ENCODE measurements at regions not wholly inside any gene's neighbourhood (a gene's known extent, or its start where the extent isn't known, plus 50 kb on each side); places are given as distances from the start of the nearest gene placed in this dataset.
"Not testable (repeated sequence)": the region's sequence is repeated elsewhere in the genome, so short reads cannot be mapped to it uniquely, and the experiment has no call there.

DNA sequence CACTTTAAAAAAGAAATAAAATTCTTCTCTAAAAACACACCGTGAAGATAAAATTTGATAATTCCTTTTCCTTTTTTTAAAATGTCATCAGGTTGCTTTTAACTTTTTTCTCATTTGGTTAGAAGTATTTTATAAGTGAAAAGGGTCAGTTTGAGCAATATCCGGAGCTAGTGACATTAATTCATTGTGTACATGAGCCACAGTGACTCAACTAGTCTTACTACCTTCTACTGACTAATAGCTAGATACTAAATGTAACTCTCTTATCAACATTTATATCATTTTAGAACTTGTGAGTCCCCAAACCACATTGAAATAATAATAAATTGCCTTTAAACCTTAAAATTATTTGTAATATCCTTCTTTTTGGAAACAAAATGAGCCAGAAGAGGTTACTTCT lies 101.2 kb upstream of the ZBTB20 start:
- in situ Hi-C loops (cut with HindIII; ENCODE audit: low sequenced_read_pairs): no loop called here

DNA sequence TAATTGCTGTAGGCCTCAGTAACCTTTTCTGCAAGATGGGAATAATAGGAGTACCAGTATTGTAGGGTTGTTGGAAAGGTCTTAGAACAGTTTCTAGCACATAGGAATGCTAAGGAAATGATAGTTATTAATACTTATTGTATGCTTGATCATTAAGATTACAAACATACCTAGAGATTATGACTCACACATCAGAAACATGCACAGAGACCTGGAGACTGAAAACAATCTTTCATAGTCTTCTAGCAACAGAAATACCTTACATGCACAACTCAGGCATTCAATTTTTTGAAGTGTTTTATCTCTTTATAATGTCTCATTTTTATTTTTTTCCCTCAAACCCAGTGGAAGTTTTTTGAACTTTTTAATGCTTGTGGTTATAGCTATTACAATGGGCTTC lies 104.4 kb upstream of the ZBTB20 start:
- in situ Hi-C loops (cut with HindIII; ENCODE audit: low sequenced_read_pairs): no loop called here

DNA sequence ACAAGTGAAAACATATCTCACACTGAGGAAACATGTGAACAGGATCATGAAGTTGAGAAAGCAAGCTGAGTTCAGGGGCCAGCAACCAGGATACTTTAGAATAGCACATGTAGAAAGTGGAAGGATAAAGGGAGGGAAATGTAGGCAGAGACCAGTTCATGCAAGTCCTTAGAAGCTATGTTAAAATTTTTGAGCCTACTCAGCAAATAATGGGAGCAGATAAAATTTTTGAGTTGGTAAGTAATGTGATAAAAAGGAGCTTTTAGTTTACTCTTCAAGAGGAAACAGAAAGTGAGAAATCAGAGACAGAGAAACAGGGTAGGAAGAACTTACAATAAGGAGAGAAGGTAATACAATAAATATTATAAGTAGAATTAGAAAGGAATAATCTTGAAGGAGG lies 105.6 kb upstream of the ZBTB20 start:
- in situ Hi-C loops (cut with HindIII; ENCODE audit: low sequenced_read_pairs): no loop called here

DNA sequence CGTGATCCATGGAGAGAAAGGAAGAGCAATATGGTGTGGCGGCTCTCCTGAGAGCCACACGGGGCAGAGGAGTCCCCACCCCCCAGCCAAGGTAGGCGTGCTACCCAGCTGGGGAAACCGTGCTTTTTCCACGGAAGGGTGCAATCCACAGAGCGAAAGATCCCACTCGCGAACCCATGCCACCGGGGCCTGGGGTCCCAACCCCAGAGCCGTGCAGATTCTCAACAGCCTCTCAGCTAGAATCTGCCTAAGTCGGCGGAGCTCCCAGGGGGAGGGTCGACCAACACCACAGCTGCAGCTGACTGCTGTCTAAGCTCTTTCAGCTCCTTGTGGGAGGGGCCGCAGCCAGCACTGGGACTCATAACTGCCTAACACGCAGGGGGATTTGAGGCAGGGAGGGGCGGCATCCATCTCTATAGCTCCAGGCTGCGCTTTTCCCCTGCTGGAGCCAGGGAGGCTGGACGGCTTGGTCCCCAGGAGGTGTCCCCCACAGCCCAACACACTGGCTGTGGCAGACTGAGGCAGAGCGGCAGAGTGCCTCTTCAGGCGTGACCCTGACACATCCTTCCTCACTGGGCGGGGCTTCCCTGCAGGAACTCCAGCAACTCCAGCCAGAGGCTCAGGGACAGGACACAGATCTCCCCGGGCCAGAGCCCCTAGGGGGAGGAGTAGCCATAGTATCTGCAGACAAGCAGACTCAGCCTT lies 107.6 kb upstream of the ZBTB20 start:
- in situ Hi-C loops (cut with HindIII; ENCODE audit: low sequenced_read_pairs): no loop called here

DNA sequence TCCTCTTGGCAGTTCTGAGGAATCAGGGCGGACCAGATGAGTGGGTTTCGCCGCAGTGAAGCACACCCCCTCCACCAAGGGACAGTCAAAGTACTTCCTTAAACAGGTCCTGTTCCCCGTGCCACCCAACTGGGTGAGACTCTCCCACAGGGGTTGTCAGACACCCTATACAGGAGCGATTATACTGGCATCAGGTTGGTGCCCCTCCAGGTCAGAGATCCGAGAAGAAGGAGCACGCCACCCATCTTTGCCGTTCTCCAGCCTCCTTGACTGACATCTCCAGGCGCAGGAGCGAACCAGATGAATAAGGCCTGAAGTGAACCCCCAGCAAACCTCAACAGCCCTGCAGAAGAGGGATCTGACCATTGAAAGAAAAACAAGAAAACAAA lies 108.1 kb upstream of the ZBTB20 start:
- in situ Hi-C loops (cut with HindIII; ENCODE audit: low sequenced_read_pairs): no loop called here

DNA sequence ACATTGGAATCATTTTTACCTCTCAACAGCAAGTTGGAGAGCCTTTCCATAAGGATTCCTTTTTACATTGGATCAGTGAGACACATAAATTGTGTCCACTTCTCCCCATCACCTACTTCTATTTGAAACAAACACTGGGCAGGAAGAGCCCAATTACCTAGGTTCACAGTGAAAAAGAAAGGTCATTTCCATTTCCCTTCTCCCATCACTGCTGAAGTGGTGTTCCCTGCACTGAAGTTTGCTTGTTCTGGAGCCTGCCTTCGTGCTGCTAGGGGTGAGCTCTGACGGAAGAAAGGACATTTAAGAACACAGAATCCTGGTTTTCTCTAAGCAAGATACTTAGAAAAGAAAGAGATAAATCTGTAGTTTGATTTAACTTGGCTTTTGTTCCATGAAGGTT lies 123.8 kb upstream of the ZBTB20 start:
- in situ Hi-C loops (cut with HindIII; ENCODE audit: low sequenced_read_pairs): no loop called here

DNA sequence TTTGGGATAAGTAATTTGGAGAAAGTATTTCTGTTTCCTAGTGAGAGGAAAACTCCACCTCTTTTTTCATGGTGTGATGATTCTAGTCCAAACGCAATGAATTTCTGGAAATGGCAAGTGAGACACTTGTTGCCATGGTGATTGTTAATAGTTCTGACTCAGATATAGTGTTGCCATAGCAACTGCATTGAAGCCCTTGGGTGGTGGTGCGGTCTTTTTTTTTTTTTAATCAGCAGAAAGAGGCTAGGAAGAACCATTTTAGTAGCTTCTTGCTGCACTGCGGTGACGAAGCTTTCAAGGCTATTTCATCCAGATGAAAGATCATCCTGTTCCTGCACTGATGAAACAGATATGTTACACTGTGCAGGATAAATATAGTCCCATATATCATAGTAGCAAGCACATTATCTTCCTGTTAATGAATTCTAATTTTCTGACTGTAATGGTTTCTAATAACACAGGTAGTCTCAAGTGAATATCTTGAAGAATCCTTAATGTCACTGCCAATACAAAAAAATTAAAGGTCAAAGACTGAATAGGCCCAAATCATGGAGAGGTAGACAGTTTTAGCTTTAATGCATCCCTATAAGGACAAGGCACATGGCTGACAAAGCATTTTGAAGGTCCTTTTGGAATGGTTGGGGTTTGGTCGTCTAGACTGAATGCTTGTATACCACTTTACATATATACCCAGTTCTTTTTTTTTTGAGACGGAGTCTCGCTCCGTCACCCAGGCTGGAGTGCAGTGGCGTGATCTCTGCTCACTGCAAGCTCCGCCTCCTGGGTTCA lies 125.1 kb upstream of the ZBTB20 start:
- in situ Hi-C loops (cut with HindIII; ENCODE audit: low sequenced_read_pairs): no loop called here

DNA sequence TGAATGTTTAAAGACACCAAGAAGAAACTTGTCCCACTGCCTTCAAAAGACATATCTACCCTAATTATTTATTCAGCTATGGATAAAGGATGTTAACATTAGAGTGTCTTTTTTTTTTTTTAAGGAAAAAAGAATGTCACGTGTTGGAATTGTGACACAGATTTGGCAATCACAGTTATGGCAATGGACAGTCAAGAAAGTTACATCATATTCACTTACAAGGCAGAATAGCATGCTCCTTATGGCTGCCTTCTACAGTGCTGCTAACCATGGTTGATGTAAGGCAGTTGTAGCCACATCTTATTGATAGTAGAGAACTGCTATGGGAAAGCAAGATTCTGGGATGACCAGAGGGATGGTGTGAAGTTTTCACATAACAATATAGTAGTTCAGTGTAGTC lies 128.8 kb upstream of the ZBTB20 start:
- in situ Hi-C loops (cut with HindIII; ENCODE audit: low sequenced_read_pairs): no loop called here

DNA sequence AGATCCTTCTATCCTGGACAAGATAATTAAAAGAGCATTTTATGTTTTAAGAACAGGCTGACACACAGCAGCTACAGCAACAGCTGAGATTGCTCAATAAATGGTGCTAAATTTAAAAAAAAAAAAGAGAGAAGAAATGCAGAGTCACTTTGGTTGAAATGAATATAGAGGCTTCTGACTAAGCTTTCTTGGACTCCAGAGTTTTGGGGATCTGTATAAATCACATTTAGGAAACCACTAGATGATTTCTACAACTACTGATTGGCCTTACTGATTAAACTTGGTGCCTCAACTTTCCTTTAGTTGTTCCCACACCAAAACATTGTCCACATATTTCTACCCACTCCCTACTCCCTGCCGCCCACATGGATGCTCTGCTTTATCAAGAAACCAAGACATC lies 132.9 kb upstream of the ZBTB20 start:
- in situ Hi-C loops (cut with HindIII; ENCODE audit: low sequenced_read_pairs): no loop called here

DNA sequence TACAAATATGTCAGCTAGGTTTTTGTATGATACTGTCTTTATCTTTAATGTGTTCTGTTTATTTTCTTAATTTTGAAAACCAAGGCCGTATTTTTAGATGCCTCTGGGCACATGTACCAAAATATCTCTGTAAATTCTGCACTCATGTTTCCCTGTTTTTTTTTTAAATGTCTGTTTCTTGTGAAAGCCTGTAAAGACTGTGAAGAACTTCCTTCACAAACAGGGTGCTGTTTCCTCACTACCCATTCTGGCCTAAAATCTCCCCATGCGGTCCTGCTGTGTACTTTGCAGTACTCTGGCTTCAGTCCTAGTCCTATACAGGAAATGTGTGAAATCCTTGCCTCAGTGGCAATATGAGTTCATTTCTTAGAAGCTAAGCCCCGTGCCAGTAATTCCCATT lies 133.4 kb upstream of the ZBTB20 start:
- in situ Hi-C loops (cut with HindIII; ENCODE audit: low sequenced_read_pairs): no loop called here

DNA sequence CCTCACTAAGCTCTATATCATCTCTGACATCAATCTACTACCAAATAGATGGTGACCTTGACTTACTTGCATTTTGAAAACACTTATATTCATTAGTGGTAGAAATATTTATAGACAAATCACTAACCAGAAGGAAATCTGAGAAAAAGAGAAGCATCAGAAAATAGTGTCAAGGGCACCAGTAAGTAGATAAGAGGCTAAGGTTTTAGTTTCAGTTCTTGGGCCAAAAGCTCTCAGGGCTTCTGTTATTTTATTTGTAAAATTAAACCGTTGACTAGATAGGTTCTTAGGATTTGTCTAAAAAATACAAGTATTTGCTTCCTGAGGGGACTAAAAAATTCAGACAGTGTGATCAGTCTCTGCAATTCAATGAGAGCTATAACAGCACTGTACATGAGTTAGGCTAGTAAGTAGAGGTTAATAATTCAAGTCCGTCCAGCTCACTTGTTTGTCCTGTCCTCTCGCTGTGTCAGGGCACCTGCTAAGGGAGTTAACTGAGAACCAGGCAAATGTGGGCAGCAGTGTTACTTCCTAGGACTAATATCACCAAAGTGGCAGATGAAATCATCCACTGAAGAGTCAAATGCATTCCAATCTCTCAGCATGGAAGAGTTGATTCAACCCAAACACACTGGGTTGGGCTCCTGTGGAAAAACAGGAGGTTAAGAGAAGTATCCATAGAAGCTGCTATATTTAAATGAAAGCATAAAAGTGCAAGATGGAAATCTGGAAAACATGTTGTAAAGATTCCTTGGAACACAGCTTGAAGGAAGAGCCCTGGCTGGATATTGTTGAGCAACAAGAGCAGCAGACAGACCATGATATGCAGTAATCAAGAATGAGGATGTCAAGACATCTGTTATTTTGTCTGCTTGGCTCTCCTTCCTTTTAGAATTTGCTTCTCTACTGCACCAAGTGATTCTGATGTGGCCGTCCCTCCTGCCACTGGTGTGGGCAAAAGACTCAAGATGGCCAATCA lies 134.9 kb upstream of the ZBTB20 start:
- in situ Hi-C loops (cut with HindIII; ENCODE audit: low sequenced_read_pairs): no loop called here

DNA sequence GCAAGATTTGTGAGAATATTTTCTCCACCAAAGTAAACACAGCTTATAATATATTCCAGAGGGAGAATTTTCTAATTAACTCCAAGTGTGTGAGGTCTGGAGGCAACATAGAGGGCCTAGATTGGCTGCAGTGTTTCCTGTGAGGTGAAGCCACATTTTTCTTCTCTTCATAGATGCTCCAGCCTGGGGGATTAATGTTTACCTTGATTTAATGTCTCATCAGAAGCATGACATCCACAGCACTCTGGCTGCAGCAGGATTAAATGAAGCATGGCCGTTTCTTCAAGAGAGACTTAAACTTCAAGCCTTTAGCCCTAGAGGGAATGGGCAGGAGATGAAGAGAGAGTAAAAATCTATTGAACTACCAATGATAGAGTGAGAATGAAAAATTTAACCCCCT lies 137.9 kb upstream of the ZBTB20 start:
- in situ Hi-C loops (cut with HindIII; ENCODE audit: low sequenced_read_pairs): no loop called here

DNA sequence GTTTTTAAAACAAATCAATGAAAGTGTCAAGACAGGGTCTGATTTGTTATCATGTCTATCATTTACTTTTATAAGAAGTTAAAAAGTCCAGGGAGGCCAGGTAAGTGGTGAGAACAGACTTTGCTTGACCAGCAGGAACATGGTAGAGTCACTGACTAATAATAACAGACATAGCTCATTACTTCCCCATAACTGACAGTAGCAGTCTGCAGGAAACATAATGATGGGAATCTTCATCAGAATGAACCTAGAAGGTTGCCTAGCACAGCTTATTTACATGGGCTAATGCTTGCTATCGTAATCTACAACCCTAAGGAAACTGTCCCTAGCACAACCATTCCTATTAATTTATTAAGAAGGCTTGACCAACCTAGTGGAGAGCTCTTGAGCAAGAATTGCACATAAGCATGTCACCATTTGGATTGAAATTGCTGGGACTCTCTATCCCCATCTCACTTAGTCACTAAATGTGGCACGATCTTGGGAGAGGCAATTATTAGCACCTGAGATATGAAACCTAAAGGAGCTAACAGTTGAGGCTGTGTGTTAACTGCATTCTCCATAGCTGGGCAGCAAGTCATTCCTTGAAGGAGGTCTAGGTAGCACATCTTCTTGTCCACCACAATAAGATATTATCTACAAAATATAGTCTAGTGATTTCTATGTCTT lies 139.6 kb upstream of the ZBTB20 start:
- in situ Hi-C loops (cut with HindIII; ENCODE audit: low sequenced_read_pairs): no loop called here

DNA sequence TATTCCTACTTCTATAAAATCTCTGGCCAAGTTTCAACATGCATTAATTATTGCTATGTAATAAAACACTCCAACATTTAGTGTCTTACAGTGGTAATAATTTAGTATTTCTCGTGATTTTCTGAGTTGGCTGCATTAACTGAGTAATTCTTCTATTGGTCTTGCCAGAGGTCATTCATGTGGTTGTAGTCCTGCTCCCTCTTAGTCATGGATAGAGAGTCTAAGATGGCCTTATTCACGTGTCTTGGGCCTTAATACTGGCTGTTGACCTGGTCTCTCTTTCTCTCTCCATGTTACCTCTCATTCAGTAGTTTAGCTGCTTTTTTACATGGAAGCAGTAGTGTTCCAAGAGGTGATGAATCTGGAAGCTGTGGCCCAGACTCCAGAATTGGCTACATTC lies 140.1 kb upstream of the ZBTB20 start:
- in situ Hi-C loops (cut with HindIII; ENCODE audit: low sequenced_read_pairs): no loop called here

DNA sequence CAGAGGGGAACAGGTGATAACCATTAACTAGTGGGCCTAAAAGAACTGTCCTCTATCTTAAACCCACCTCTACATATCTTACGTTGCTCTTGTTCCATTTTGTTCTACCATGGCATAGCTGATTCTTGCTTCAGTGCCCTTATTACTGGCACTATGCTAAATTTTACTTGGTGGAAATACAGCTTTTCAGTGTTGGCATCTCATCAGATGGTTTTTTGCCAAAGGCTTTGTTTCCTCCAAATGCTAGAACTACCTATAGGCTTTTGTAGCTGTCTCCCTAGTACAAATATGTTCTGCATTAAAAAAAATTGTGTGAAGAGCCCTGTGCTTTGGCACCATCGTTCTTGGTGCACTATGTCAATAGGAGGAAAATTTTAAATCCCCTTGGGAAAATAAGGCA lies 145.0 kb upstream of the ZBTB20 start:
- in situ Hi-C loops (cut with HindIII; ENCODE audit: low sequenced_read_pairs): no loop called here

DNA sequence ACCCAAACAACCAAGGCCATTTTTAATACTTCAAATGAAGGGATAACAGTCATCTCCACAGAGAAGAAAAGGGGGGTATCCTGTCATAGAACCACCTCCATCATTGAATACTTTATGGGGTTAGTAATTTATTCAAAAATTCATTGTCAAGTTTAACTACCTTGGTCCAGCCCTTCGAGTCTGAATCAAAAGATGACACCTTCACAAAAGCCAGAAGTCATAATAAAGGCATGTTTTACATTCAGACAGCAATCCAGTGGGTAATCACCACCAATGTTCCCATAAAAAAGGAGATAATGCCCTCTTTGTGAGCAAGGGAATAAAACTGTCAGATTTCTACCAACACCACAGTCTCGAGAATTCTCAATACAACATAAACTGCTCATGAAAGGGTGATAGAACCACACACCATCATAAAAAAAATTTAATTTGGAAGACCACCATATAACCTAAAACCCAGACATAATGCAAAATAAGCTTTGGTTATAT lies 145.6 kb upstream of the ZBTB20 start:
- in situ Hi-C loops (cut with HindIII; ENCODE audit: low sequenced_read_pairs): no loop called here

DNA sequence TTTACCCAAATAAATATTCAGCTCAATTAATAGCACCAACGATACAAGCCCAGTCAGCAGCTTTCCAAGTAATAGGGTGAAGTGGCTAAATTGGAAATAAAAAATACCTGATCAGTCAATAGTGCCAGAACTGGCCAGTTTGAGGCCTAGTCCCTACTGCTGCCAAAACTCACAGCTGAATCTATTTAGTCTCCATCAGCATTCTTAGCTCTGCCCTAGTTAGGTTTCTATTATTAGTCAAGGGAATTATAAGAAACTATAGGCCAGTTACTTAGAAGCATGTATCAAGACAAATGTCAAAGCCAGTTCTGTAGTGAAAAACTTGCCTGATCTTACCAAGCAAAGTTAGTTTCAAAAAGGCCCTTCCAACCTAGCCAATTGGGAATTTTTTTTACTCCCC lies 146.2 kb upstream of the ZBTB20 start:
- in situ Hi-C loops (cut with HindIII; ENCODE audit: low sequenced_read_pairs): no loop called here

DNA sequence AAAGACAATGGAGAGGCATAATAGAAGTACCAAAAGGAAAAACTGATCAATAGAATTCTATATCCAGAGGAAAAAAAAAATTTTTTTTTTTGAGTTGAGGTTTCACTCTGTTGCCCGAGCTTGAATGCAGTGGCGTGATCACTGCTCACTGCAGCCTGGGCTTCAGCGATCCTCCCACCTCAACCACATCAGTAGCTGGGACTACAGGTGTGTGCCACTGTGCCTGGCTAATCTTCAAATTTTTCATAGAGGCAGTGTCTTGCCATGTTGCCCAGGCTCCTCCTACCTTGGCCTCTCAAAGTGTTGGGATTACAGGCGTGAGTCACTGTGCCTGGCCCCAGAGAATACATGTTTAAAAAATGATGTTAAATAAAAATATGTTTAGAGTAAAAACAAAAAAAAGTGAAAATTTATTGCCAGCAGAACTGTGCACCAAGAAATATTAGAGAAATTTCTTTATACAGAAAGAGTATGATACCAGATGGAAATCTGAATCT lies 154.3 kb upstream of the ZBTB20 start:
- in situ Hi-C loops (cut with HindIII; ENCODE audit: low sequenced_read_pairs): no loop called here

DNA sequence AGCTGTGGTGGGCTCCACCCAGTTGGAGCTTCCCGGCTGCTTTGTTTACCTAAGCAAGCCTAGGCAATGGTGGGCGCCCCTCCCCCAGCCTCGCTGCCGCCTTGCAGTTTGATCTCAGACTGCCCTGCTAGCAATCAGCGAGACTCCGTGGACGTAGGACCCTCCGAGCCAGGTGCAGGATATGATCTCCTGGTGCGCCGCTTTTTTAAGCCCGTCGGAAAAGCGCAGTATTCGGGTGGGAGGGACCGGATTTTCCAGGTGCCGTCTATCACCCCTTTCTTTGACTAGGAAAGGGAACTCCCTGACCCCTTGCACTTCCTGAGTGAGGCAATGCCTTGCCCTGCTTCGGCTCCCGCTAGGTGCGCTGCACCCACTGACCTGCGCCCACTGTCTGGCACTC lies 170.9 kb upstream of the ZBTB20 start:
- in situ Hi-C loops (cut with HindIII; ENCODE audit: low sequenced_read_pairs): not testable (repeated sequence)

DNA sequence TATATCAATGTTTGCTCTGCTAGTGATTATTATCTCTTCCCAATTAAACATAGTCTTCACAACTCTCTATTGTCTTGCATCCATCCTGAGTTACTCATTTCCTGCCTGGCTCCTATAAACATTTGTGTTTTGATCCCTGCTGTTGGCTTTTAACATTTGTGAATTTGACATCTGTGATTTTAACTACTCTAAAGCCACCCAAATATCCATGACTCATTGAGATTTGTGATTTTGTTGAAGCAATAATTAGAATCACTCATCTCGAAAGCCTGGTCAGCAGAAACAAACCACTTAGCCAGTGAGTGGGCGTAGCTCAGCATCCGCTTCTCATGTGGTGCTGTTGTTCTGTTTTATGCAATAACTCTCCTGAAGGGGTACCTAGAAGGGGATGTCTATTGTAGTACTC lies 174.3 kb upstream of the ZBTB20 start:
- in situ Hi-C loops (cut with HindIII; ENCODE audit: low sequenced_read_pairs): no loop called here

DNA sequence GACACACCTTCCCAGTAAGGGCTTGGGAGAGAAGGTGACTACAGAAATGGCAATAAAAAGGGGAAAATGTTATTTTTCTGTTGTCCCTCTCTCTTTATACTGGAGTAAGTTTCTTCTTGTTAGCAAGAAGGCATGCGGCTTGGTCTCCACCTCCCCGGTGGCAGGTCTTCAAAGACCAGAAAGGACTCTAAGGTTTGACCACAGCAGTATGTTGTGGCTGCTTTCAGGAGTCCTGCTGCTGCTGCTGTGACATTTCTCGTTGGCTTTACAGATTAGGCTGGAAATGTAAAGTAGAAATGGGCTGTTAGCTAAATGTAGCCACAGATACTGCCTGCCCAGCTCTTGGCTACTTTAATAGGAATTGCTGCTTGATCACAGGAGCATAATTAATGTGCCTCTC lies 175.8 kb upstream of the ZBTB20 start:
- in situ Hi-C loops (cut with HindIII; ENCODE audit: low sequenced_read_pairs): no loop called here

Measured in endothelial cell of hepatic sinusoid (primary cell).